ENCODE measurements at regions not wholly inside any gene's neighbourhood (a gene's known extent, or its start where the extent isn't known, plus 50 kb on each side); places are given as distances from the start of the nearest gene placed in this dataset.

GRCh38 chr9:117945286-117945685 is 241.1 kb downstream of the TLR4 start:
- no peak for TF ChIP-seq POLR2AphosphoS5 (IDR thresholded peaks at IDR 0.05; ENCODE audit: low read depth)
- no peak for TF ChIP-seq CTCF (IDR thresholded peaks at IDR 0.05; ENCODE audit: insufficient read depth, low read length)
- no peak for TF ChIP-seq GABPA (IDR thresholded peaks at IDR 0.05; ENCODE audit: low read depth)
- TF ChIP-seq, protein P1, sequence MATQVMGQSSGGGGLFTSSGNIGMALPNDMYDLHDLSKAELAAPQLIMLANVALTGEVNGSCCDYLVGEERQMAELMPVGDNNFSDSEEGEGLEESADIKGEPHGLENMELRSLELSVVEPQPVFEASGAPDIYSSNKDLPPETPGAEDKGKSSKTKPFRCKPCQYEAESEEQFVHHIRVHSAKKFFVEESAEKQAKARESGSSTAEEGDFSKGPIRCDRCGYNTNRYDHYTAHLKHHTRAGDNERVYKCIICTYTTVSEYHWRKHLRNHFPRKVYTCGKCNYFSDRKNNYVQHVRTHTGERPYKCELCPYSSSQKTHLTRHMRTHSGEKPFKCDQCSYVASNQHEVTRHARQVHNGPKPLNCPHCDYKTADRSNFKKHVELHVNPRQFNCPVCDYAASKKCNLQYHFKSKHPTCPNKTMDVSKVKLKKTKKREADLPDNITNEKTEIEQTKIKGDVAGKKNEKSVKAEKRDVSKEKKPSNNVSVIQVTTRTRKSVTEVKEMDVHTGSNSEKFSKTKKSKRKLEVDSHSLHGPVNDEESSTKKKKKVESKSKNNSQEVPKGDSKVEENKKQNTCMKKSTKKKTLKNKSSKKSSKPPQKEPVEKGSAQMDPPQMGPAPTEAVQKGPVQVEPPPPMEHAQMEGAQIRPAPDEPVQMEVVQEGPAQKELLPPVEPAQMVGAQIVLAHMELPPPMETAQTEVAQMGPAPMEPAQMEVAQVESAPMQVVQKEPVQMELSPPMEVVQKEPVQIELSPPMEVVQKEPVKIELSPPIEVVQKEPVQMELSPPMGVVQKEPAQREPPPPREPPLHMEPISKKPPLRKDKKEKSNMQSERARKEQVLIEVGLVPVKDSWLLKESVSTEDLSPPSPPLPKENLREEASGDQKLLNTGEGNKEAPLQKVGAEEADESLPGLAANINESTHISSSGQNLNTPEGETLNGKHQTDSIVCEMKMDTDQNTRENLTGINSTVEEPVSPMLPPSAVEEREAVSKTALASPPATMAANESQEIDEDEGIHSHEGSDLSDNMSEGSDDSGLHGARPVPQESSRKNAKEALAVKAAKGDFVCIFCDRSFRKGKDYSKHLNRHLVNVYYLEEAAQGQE (IDR thresholded peaks at IDR 0.05; ENCODE audit: insufficient replicate concordance, low read depth): no peak
- no peak for TF ChIP-seq SPI1 (IDR thresholded peaks at IDR 0.05; ENCODE audit: borderline replicate concordance, low read depth)

Data from HL-60 (cell line).